Mesenchymal stem cell (in vitro differentiated cells and primary cell): ENCODE measurements at regions not wholly inside any gene's neighbourhood (a gene's known extent, or its start where the extent isn't known, plus 50 kb on each side); places are given as distances from the start of the nearest gene placed in this dataset.
"Not testable (repeated sequence)": the region's sequence is repeated elsewhere in the genome, so short reads cannot be mapped to it uniquely, and the experiment has no call there.

ENCODE experiments used
- DNase-seq: peaks from one replicate; pipeline ENCODE4 v3.0.0-alpha.2; 2013
- H2AFZ ChIP-seq: one replicate; pipeline ENCODE4 v1.6.1; 2013; ENCODE audit warnings: low read depth, mild to moderate bottlenecking, control low read depth, inconsistent platforms, low read length, moderate library complexity
- H2AK5ac ChIP-seq: 2 replicates; pipeline ENCODE4 v1.6.1; 2013; ENCODE audit warnings: low read length, moderate library complexity, mild to moderate bottlenecking, inconsistent platforms; ENCODE audit not compliant: severe bottlenecking
- H2BK120ac ChIP-seq: one replicate; pipeline ENCODE4 v1.6.1; 2013; ENCODE audit warnings: low read depth, mild to moderate bottlenecking, inconsistent platforms, low read length, moderate library complexity
- H2BK12ac ChIP-seq, 2 experiments: one replicate each; pipeline ENCODE4 v1.6.1; 2013; ENCODE audit warnings: inconsistent platforms in 2 of 2, low read length in 2 of 2, mild to moderate bottlenecking in 2 of 2, moderate library complexity in 2 of 2, control low read depth in 1 of 2
- H2BK15ac ChIP-seq: one replicate; pipeline ENCODE4 v1.6.1; 2013; ENCODE audit warnings: mild to moderate bottlenecking, low read depth, inconsistent platforms; ENCODE audit not compliant: poor library complexity, severe bottlenecking
- H2BK5ac ChIP-seq: 2 replicates; pipeline ENCODE4 v1.6.1; 2013; ENCODE audit warnings: low read depth, mild to moderate bottlenecking, low read length, control low read depth, inconsistent platforms; ENCODE audit not compliant: poor library complexity, severe bottlenecking
- H3K14ac ChIP-seq, 2 experiments: one replicate each; pipeline ENCODE4 v1.6.1; 2013; ENCODE audit warnings: inconsistent platforms in 2 of 2, low read length in 2 of 2, control low read depth in 1 of 2, mild to moderate bottlenecking in 1 of 2, moderate library complexity in 1 of 2
- H3K18ac ChIP-seq, 2 experiments: one replicate each; pipeline ENCODE4 v1.6.1; 2013; ENCODE audit warnings: inconsistent platforms in 2 of 2, low read length in 2 of 2, control low read depth in 1 of 2, low read depth in 1 of 2, mild to moderate bottlenecking in 1 of 2
- H3K23ac ChIP-seq, 2 experiments: one replicate each; pipeline ENCODE4 v1.6.1; 2013; ENCODE audit warnings: inconsistent platforms in 2 of 2, low read length in 2 of 2, mild to moderate bottlenecking in 2 of 2, moderate library complexity in 2 of 2, control low read depth in 1 of 2
- H3K27ac ChIP-seq: 2 replicates; pipeline ENCODE4 v1.5.1; 2013; ENCODE audit warnings: mild to moderate bottlenecking, moderate library complexity, low read length, control low read depth, inconsistent platforms; ENCODE audit not compliant: poor library complexity, severe bottlenecking
- H3K27me3 ChIP-seq, 2 experiments: 2 replicates each; pipeline versions ENCODE4 v1.6.1 to v1.7.0; 2013; ENCODE audit warnings: low read length in 2 of 2, mild to moderate bottlenecking in 2 of 2, moderate library complexity in 2 of 2, control low read depth in 1 of 2, inconsistent platforms in 1 of 2; ENCODE audit not compliant: control insufficient read depth in 1 of 2, insufficient read depth in 1 of 2
- H3K36me3 ChIP-seq, 2 experiments: 2 replicates each; pipeline versions ENCODE4 v1.6.1 to v1.7.0; 2013; ENCODE audit warnings: low read length in 2 of 2, control low read depth in 1 of 2, inconsistent platforms in 1 of 2, low read depth in 1 of 2, mild to moderate bottlenecking in 1 of 2; ENCODE audit not compliant: insufficient read depth in 2 of 2, control insufficient read depth in 1 of 2
- H3K4ac ChIP-seq, 2 experiments: one replicate each; pipeline ENCODE4 v1.6.1; 2013; ENCODE audit warnings: inconsistent platforms in 2 of 2, low read length in 2 of 2, mild to moderate bottlenecking in 2 of 2, moderate library complexity in 2 of 2, control low read depth in 1 of 2, low read depth in 1 of 2
- H3K4me1 ChIP-seq: 2 replicates; pipeline ENCODE4 v1.6.1; 2013; ENCODE audit warnings: low read depth, low read length, control low read depth; ENCODE audit not compliant: control insufficient read depth, insufficient read depth
- H3K4me2 ChIP-seq: 2 replicates; pipeline ENCODE4 v1.6.1; 2013; ENCODE audit warnings: low read length, mild to moderate bottlenecking, inconsistent platforms; ENCODE audit not compliant: poor library complexity, severe bottlenecking
- H3K4me3 ChIP-seq, 2 experiments: 2 replicates each; pipeline versions ENCODE4 v1.5.1 to v1.7.0; 2013; ENCODE audit warnings: low read length in 2 of 2, mild to moderate bottlenecking in 2 of 2, control low read depth in 1 of 2, low read depth in 1 of 2; ENCODE audit not compliant: insufficient read depth in 1 of 2
- H3K79me1 ChIP-seq: replicated peaks from 2 replicates; pipeline ENCODE4 v1.6.1; 2013; ENCODE audit warnings: mild to moderate bottlenecking, control low read depth, low read length, inconsistent platforms; ENCODE audit not compliant: poor library complexity, severe bottlenecking
- H3K9ac ChIP-seq: 2 replicates; pipeline ENCODE4 v1.7.0; 2013; ENCODE audit warnings: mild to moderate bottlenecking, low read length, moderate library complexity
- H3K9me3 ChIP-seq: 2 replicates; pipeline ENCODE4 v1.7.0; 2013; ENCODE audit warnings: mild to moderate bottlenecking, low read length; ENCODE audit not compliant: control insufficient read depth
- H4K8ac ChIP-seq: one replicate; pipeline ENCODE4 v1.6.1; 2013; ENCODE audit warnings: inconsistent platforms, mild to moderate bottlenecking, low read length, moderate library complexity
- H4K91ac ChIP-seq: one replicate; pipeline ENCODE4 v1.6.1; 2013; ENCODE audit warnings: mild to moderate bottlenecking, low read length, inconsistent platforms
- WGBS: methylation state at CpG from one replicate; pipeline ENCODE4 v1.1.7; 2013; ENCODE audit warnings: mixed read lengths; 5-methylcytosine and 5-hydroxymethylcytosine counted together

- H2AFZ ChIP-seq, H3K4ac ChIP-seq, H3K4me1 ChIP-seq, H2BK5ac ChIP-seq, DNase-seq, H3K4me2 ChIP-seq, H4K91ac ChIP-seq, H3K4me3 ChIP-seq, H3K18ac ChIP-seq, H4K8ac ChIP-seq, H3K23ac ChIP-seq, H2BK15ac ChIP-seq, H2AK5ac ChIP-seq, H2BK12ac ChIP-seq, H3K9me3 ChIP-seq, H3K27ac ChIP-seq, H3K79me1 ChIP-seq, H2BK120ac ChIP-seq, H3K9ac ChIP-seq, H3K14ac ChIP-seq, H3K27me3 ChIP-seq, H3K36me3 ChIP-seq: not testable (repeated sequence)
- WGBS: no CpG with 5 or more reads among the region's 7 CpGs
Measured at GRCh38 chr14:106722813-106723687, 1196.7 kb downstream of the TMEM121 start.

DNA sequence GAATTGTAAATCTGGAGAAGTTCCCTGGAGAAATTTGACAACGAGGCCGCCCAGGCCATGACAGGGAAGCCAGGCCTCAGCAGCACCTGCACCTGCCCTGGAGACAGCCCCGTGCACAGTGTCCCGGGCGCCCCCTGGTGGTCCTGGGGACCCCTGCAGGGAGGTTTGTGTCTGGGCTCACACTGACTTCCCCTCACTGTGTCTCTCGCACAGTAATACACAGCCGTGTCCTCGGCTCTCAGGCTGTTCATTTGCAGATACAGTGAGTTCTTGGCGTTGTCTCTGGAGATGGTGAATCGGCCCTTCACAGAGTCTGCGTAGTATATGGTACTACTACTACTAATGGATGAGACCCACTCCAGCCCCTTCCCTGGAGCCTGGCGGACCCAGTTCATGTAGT, 1201.6 kb downstream of the TMEM121 start:
- H3K4me3 ChIP-seq: not testable (repeated sequence)

GRCh38 chr14:106728611-106729010, 1202.2 kb downstream of the TMEM121 start:
- Histone ChIP-seq H2BK15ac (no peak overlapping the region), H2BK12ac (no peak overlapping the region), H4K8ac (no peak overlapping the region), H3K18ac (no peak overlapping the region), H3K4me2 (no peak overlapping the region), H3K27ac (no peak overlapping the region), H3K23ac (no peak overlapping the region), H2AFZ (no peak overlapping the region), H4K91ac (no peak overlapping the region), H2AK5ac (no peak overlapping the region), H3K9me3 (no peaks in the 10 kb centered on the region), H3K79me1 (no peaks in the 10 kb centered on the region), H3K9ac (no peak overlapping the region), H3K36me3 (no peaks in the 10 kb centered on the region), H3K4ac (no peak overlapping the region), H3K27me3 (no peaks in the 10 kb centered on the region), H3K14ac (no peak overlapping the region), H2BK120ac (no peak overlapping the region), H3K4me1 (no peaks in the 10 kb centered on the region), H2BK5ac (no peak overlapping the region), H3K4me3 (no peak overlapping the region)
- DNase-seq: no peak
- no CpG with 5 or more reads among the region's 1 CpG for WGBS

More for the DNA sequence above, 1201.6 kb downstream of the TMEM121 start:
- not testable (repeated sequence) for H2BK5ac ChIP-seq, H3K27ac ChIP-seq, H2AFZ ChIP-seq, H3K4me1 ChIP-seq, H3K9ac ChIP-seq, H2BK12ac ChIP-seq, H3K9me3 ChIP-seq, H4K91ac ChIP-seq, H3K18ac ChIP-seq, H3K14ac ChIP-seq, H2AK5ac ChIP-seq, H2BK120ac ChIP-seq, H3K4me2 ChIP-seq, H3K79me1 ChIP-seq, H3K4ac ChIP-seq, H3K27me3 ChIP-seq, H3K23ac ChIP-seq, H4K8ac ChIP-seq, H2BK15ac ChIP-seq, H3K36me3 ChIP-seq, DNase-seq
- 67% methylated on average over 4 of the region's 12 CpGs for WGBS

DNA sequence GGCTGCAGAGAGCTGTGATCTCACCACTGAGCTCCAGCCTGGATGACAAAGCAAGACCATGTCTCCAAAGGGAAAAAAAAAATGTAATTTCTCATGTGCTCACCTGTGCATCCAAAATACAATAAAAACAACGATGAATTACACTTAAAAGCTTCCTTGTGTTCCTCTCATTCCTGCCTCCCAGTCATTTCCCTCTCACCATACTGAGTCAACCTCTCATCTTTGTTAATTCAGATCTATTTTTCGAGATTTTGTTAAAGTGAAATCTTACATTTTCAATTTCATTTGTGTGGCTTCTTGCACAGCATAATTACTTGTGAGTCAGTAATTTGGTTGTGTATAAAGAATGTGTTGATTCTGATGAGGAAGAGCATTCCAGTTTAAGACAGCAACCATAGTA, 1203.2 kb downstream of the TMEM121 start:
- no CpG with 5 or more reads among the region's 2 CpGs for WGBS
- Histone ChIP-seq H3K18ac (no peak overlapping the region), H3K27me3 (no peaks in the 10 kb centered on the region), H3K27ac (no peak overlapping the region), H2AK5ac (no peak overlapping the region), H3K36me3 (no peaks in the 10 kb centered on the region), H3K9me3 (no peaks in the 10 kb centered on the region), H4K91ac (no peak overlapping the region), H4K8ac (no peak overlapping the region), H3K4me2 (no peak overlapping the region), H2BK5ac (no peak overlapping the region), H3K79me1 (no peaks in the 10 kb centered on the region), H3K23ac (no peak overlapping the region), H2BK15ac (no peak overlapping the region), H2BK12ac (no peak overlapping the region), H3K4me1 (no peaks in the 10 kb centered on the region), H3K4me3 (no peak overlapping the region), H3K14ac (no peak overlapping the region), H3K4ac (no peak overlapping the region), H2BK120ac (no peak overlapping the region), H3K9ac (no peak overlapping the region), H2AFZ (no peak overlapping the region)
- no peak for DNase-seq
